PC-9 (cell line): ENCODE measurements at regions not wholly inside any gene's neighbourhood (a gene's known extent, or its start where the extent isn't known, plus 50 kb on each side); places are given as distances from the start of the nearest gene placed in this dataset.

Source experiments
- CTCF ChIP-seq: fragments of 200-600 bp; sonication (generic); conservative IDR thresholded peaks from 2 replicates; pipeline ENCODE4 v1.6.1; 2017; ENCODE audit warnings: mixed run types, antibody characterized with exemption, mild to moderate bottlenecking, moderate library complexity
- EZH2 ChIP-seq: fragments of 200-600 bp; sonication (generic); IDR thresholded peaks from 2 replicates; pipeline ENCODE4 v1.8.0; 2017; ENCODE audit warnings: antibody characterized with exemption, low read depth

DNA sequence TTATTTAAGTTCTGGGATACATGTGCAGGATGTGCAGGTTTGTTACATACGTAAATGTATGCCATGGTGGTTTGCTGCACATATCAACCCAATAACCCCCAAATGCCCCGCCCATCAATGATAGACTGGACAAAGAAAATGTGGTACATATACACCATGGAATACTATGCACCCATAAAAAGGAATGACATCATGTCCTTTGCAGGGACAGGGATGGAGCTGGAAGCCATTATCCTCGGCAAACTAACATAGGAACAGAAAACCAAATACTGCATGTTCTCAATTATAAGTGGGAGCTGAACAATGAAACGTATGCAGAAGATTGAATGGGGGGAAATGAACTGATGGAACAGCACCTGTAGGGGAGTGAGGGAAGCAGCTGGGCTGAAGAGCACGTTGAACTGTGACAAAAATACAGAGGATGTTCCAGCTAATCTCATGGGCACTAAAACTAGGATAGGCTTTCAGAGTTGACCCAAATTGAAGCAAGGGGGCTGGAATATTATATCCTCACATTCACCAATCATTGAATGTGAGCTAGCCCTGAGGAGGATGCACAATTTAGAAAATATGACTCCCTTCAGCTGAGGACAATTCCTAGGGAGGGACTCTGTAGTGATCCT is 70.5 kb upstream of the OSMR start:
- TF ChIP-seq CTCF (no peak), EZH2 (no peak)
